Lower lobe of right lung (tissue), 2 donors: ENCODE measurements at regions not wholly inside any gene's neighbourhood (a gene's known extent, or its start where the extent isn't known, plus 50 kb on each side); places are given as distances from the start of the nearest gene placed in this dataset.

Source experiments
- ATAC-seq, 2 donors: fragments of 200-7000 bp; cut with Tn5 transposase; one replicate each; pipeline ENCODE4 v1.9.1; 2020 to 2022; ENCODE audit warnings: mild to moderate bottlenecking in 2 of 2, moderate library complexity in 2 of 2
- DNase-seq: peaks from one replicate; pipeline ENCODE4 v3.0.0-alpha.2; 2020
- H3K27ac ChIP-seq: fragments of 200-600 bp; one replicate; pipeline ENCODE4 v1.8.0; 2022
- H3K27me3 ChIP-seq: fragments of 200-600 bp; one replicate; pipeline ENCODE4 v1.8.0; 2022; ENCODE audit warnings: low read depth
- H3K36me3 ChIP-seq: fragments of 200-600 bp; one replicate; pipeline ENCODE4 v1.8.0; 2022; ENCODE audit warnings: mild to moderate bottlenecking
- H3K4me1 ChIP-seq: fragments of 200-600 bp; one replicate; pipeline ENCODE4 v1.8.0; 2022
- H3K4me3 ChIP-seq: fragments of 200-600 bp; one replicate; pipeline ENCODE4 v1.8.0; 2022; ENCODE audit warnings: mild to moderate bottlenecking
- H3K9me3 ChIP-seq: fragments of 200-600 bp; one replicate; pipeline ENCODE4 v1.8.0; 2022
- CTCF ChIP-seq: fragments of 200-600 bp; IDR thresholded peaks from one replicate; pipeline ENCODE4 v1.8.0; 2022; ENCODE audit warnings: antibody characterized with exemption, mild to moderate bottlenecking
- intact Hi-C: fragments of 100-400 bp; cut with DNase I; formaldehyde crosslinking; loops from one replicate; pipeline ENCODE4 v1.11.0; 2022
- donor health status: DM: no; HTN: yes; CAD: no; lungs with severe emphysema.

- Histone ChIP-seq H3K4me1 (no peaks in the 10 kb centered on the region), H3K27ac (no peak overlapping the region), H3K4me3 (no peak overlapping the region), H3K9me3 (no peaks in the 10 kb centered on the region), H3K36me3 (no peaks in the 10 kb centered on the region), H3K27me3 (no peaks in the 10 kb centered on the region)
- no peak for TF ChIP-seq CTCF
- ATAC-seq (no peak), DNase-seq (no peak)
- intact Hi-C loops, result no loop called here
Measured at GRCh38 chr3:182136008-182136910, 424.5 kb downstream of the SOX2 start.

GRCh38 chr3:182138393-182138792, 426.7 kb downstream of the SOX2 start:
- Histone ChIP-seq H3K27me3 (no peaks in the 10 kb centered on the region), H3K4me1 (no peaks in the 10 kb centered on the region), H3K9me3 (no peaks in the 10 kb centered on the region), H3K36me3 (no peaks in the 10 kb centered on the region), H3K4me3 (no peak overlapping the region), H3K27ac (no peak overlapping the region)
- no peak for TF ChIP-seq CTCF
- no peak for DNase-seq
- intact Hi-C loops, result no loop called here
- ATAC-seq, result no peak

GRCh38 chr3:182139627-182140357, 428.1 kb downstream of the SOX2 start:
- TF ChIP-seq CTCF, result no peak
- DNase-seq (no peak), ATAC-seq (no peak)
- Histone ChIP-seq H3K4me3 (no peak overlapping the region), H3K36me3 (no peaks in the 10 kb centered on the region), H3K27me3 (no peaks in the 10 kb centered on the region), H3K9me3 (no peaks in the 10 kb centered on the region), H3K27ac (no peak overlapping the region), H3K4me1 (no peaks in the 10 kb centered on the region)
- intact Hi-C loops, result no loop called here

- DNase-seq (no peak), ATAC-seq (no peak)
- Histone ChIP-seq H3K4me1 (no peaks in the 10 kb centered on the region), H3K27me3 (no peaks in the 10 kb centered on the region), H3K36me3 (no peaks in the 10 kb centered on the region), H3K27ac (no peak overlapping the region), H3K9me3 (no peaks in the 10 kb centered on the region), H3K4me3 (no peak overlapping the region)
- no peak for TF ChIP-seq CTCF
- intact Hi-C loops, result no loop called here
Measured at GRCh38 chr3:182142928-182143327, 431.2 kb downstream of the SOX2 start.

GRCh38 chr3:182143903-182144302, 432.2 kb downstream of the SOX2 start:
- no peaks in the 10 kb centered on the region for H3K9me3 ChIP-seq
- no peak overlapping the region for H3K4me3 ChIP-seq
- intact Hi-C loops, result no loop called here
- H3K27me3 ChIP-seq, result no peaks in the 10 kb centered on the region
- H3K27ac ChIP-seq, result no peak overlapping the region
- no peak for ATAC-seq
- TF ChIP-seq CTCF, result no peak
- no peak for DNase-seq
- H3K36me3 ChIP-seq, result no peaks in the 10 kb centered on the region
- H3K4me1 ChIP-seq, result no peaks in the 10 kb centered on the region
